Suprapubic skin (tissue), 4 donors: ENCODE measurements at regions not wholly inside any gene's neighbourhood (a gene's known extent, or its start where the extent isn't known, plus 50 kb on each side); places are given as distances from the start of the nearest gene placed in this dataset.

ENCODE experiments used
- DNase-seq, 2 donors: peaks; one replicate each; pipeline ENCODE4 v3.0.0-alpha.2; 2019; ENCODE audit warnings: low spot score in 2 of 2
- H3K27ac ChIP-seq: fragments of 200-600 bp; sonication (generic); one replicate; pipeline ENCODE4 v1.5.1; 2019
- H3K27me3 ChIP-seq: fragments of 200-600 bp; sonication (generic); one replicate; pipeline ENCODE4 v1.5.1; 2019
- H3K36me3 ChIP-seq: fragments of 200-600 bp; sonication (generic); one replicate; pipeline ENCODE4 v1.5.1; 2019
- H3K4me1 ChIP-seq: fragments of 200-600 bp; sonication (generic); one replicate; pipeline ENCODE4 v1.5.1; 2019
- H3K4me3 ChIP-seq: fragments of 200-600 bp; sonication (generic); one replicate; pipeline ENCODE4 v1.5.1; 2019; ENCODE audit warnings: mild to moderate bottlenecking
- H3K9me3 ChIP-seq: fragments of 200-600 bp; sonication (generic); one replicate; pipeline ENCODE4 v1.5.1; 2019
- EP300 ChIP-seq: sonication (generic); formaldehyde crosslinking; IDR thresholded peaks from one replicate; pipeline ENCODE4 v1.6.1; 2017; ENCODE audit warnings: antibody characterized with exemption
- POLR2A ChIP-seq, 2 donors: fragments of 450-650 bp; IDR thresholded peaks; one replicate each; pipeline ENCODE4 v1.6.1; 2017; ENCODE audit warnings: antibody characterized with exemption in 2 of 2, mild to moderate bottlenecking in 2 of 2, moderate library complexity in 2 of 2
- POLR2AphosphoS5 ChIP-seq, 3 donors: sonication (generic); formaldehyde crosslinking; IDR thresholded peaks; one replicate each; pipeline ENCODE4 v1.6.1; 2017; ENCODE audit warnings: antibody characterized with exemption in 3 of 3
- WGBS: methylation state at CpG from one replicate; pipeline ENCODE4 v1.1.5; 2018; 5-methylcytosine and 5-hydroxymethylcytosine counted together
- TF ChIP-seq, protein P1 (sequence below), 2 donors: fragments of 200-600 bp in 1 of 2; fragments of 450-650 bp in 1 of 2; sonication (generic) in 1 of 2; IDR thresholded peaks; one replicate each; pipeline ENCODE4 v1.5.1; 2016 to 2019; ENCODE audit warnings: antibody characterized with exemption in 2 of 2, mild to moderate bottlenecking in 1 of 2, moderate library complexity in 1 of 2

GRCh38 chr6:112710710-112711109 lies 363.6 kb downstream of the RFPL4B start:
- Histone ChIP-seq H3K27me3 (no peaks in the 10 kb centered on the region), H3K27ac (no peak overlapping the region), H3K4me3 (no peak overlapping the region), H3K4me1 (no peaks in the 10 kb centered on the region), H3K36me3 (no peaks in the 10 kb centered on the region), H3K9me3 (no peaks in the 10 kb centered on the region)
- no peak for DNase-seq
- WGBS = 74% methylated on average over 2 of the region's 2 CpGs
- TF ChIP-seq POLR2AphosphoS5 (IDR thresholded peaks at IDR 0.05) (no peak), POLR2A (IDR thresholded peaks at IDR 0.05) (no peak), EP300 (no peak)
- TF ChIP-seq, protein P1, sequence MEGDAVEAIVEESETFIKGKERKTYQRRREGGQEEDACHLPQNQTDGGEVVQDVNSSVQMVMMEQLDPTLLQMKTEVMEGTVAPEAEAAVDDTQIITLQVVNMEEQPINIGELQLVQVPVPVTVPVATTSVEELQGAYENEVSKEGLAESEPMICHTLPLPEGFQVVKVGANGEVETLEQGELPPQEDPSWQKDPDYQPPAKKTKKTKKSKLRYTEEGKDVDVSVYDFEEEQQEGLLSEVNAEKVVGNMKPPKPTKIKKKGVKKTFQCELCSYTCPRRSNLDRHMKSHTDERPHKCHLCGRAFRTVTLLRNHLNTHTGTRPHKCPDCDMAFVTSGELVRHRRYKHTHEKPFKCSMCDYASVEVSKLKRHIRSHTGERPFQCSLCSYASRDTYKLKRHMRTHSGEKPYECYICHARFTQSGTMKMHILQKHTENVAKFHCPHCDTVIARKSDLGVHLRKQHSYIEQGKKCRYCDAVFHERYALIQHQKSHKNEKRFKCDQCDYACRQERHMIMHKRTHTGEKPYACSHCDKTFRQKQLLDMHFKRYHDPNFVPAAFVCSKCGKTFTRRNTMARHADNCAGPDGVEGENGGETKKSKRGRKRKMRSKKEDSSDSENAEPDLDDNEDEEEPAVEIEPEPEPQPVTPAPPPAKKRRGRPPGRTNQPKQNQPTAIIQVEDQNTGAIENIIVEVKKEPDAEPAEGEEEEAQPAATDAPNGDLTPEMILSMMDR (IDR thresholded peaks at IDR 0.05) = no peak

DNA sequence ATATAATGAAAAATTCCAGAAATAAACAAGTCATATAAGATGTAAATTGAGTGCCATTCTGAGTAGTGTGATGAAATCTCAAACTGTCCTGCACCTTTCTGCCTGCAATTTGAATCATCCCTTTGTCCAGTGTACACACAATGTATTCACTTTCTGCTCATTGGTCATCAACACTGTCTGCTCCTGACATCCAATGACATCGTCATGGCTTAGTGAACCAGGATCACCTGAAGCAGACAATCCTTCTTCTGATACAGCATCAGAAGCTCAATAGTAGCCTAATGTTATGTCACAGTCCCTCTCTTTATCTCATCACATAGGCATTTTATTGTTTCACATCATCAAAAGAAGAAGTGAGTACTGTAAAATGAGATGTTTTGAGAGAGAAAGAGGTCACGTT lies 366.3 kb downstream of the RFPL4B start:
- TF ChIP-seq EP300 = no peak
- TF ChIP-seq, protein P1 (IDR thresholded peaks at IDR 0.05) = no peak
- no peak for TF ChIP-seq POLR2A (IDR thresholded peaks at IDR 0.05)
- no peak for TF ChIP-seq POLR2AphosphoS5 (IDR thresholded peaks at IDR 0.05)
- no peaks in the 10 kb centered on the region for H3K27me3 ChIP-seq
- H3K36me3 ChIP-seq = no peaks in the 10 kb centered on the region
- 91% methylated on average over 2 of the region's 2 CpGs for WGBS
- H3K9me3 ChIP-seq = no peaks in the 10 kb centered on the region
- no peak for DNase-seq
- H3K27ac ChIP-seq = no peak overlapping the region
- H3K4me3 ChIP-seq = no peak overlapping the region
- no peaks in the 10 kb centered on the region for H3K4me1 ChIP-seq

- Histone ChIP-seq H3K4me1 (no peaks in the 10 kb centered on the region), H3K36me3 (no peaks in the 10 kb centered on the region), H3K4me3 (no peak overlapping the region), H3K27me3 (no peaks in the 10 kb centered on the region), H3K27ac (no peak overlapping the region), H3K9me3 (no peaks in the 10 kb centered on the region)
- no peak for DNase-seq
- 77% methylated on average over 3 of the region's 3 CpGs for WGBS
- TF ChIP-seq, protein P1 (IDR thresholded peaks at IDR 0.05) = no peak
- TF ChIP-seq POLR2AphosphoS5 (IDR thresholded peaks at IDR 0.05) (no peak), EP300 (no peak), POLR2A (IDR thresholded peaks at IDR 0.05) (no peak)
Observed at GRCh38 chr6:112717401-112717800, 370.3 kb downstream of the RFPL4B start.

DNA sequence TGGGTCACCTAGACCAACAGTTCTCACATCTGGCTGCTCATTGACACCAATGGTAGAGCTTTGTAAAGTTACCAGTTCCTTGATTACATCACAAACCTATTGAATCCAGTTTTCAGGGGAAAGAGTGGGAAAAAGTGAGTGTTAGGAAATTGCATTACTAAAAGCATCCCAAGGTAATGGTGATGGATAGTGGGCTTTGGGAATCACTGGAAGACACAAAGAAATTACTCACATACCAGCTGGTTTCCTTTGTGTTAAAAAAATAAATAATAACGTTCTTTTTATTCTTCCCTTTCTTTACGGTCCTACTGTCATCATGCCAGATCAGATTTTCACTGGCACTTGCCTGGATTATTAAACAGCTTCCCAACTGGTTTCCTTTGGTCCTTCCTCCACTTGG lies 370.7 kb downstream of the RFPL4B start:
- DNase-seq = no peak
- H3K27ac ChIP-seq = no peak overlapping the region
- TF ChIP-seq POLR2AphosphoS5 (IDR thresholded peaks at IDR 0.05) = no peak
- no peaks in the 10 kb centered on the region for H3K36me3 ChIP-seq
- no peak overlapping the region for H3K4me3 ChIP-seq
- WGBS = 50% methylated on average over 2 of the region's 2 CpGs
- H3K4me1 ChIP-seq = no peaks in the 10 kb centered on the region
- H3K9me3 ChIP-seq = no peaks in the 10 kb centered on the region
- no peaks in the 10 kb centered on the region for H3K27me3 ChIP-seq

DNA sequence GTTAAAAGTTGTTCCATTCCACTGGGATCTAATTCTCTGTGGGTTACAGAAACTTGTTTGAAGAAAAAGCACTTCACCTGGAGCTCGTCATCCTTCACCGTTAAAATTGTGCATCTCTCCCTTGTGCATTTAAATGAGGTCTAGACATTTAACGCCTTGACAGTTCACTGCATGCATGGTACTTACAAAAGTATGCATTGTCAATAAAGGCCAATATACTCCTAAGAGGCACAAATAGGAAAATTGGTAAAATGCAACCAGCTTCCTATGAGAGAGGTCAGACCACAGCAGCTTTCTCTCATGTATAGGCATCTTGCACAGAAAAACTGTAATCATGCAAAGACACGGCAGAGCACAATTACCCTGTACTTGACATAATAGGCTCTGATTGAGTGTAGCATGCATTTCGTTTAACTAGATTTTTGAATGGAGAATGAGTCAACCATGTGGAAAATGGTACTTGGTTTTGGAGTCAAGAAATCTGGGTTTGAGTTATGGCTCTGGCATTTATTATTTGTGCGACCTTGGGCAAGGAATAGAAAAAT lies 378.5 kb downstream of the RFPL4B start:
- no peak overlapping the region for H3K27ac ChIP-seq
- no peaks in the 10 kb centered on the region for H3K36me3 ChIP-seq
- TF ChIP-seq, protein P1 (IDR thresholded peaks at IDR 0.05) = no peak
- TF ChIP-seq POLR2A (IDR thresholded peaks at IDR 0.05) (no peak), EP300 (no peak), POLR2AphosphoS5 (IDR thresholded peaks at IDR 0.05) (no peak)
- H3K9me3 ChIP-seq = no peaks in the 10 kb centered on the region
- 91% methylated on average over 6 of the region's 6 CpGs for WGBS
- DNase-seq = no peak
- H3K4me3 ChIP-seq = no peak overlapping the region
- H3K4me1 ChIP-seq = no peaks in the 10 kb centered on the region
- H3K27me3 ChIP-seq = no peaks in the 10 kb centered on the region

DNA sequence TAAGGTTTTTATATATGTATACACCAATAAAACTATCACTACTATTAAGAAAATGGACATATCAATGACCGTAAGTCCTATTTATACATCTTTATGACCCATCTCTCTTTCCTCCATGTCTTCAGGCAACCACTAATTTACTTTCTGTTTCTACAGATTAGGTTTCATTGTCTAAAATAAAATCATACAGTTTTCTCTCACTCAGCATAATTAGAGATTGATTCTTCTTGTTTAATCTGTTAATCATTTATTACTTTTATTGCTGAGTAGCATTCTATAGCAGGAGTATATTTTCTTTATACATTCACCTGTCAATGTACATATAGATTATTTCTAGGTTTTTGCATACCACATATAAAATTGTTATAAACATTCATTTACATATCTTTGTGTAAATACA lies 388.0 kb downstream of the RFPL4B start:
- Histone ChIP-seq H3K27ac (no peak overlapping the region), H3K4me3 (no peak overlapping the region), H3K36me3 (no peaks in the 10 kb centered on the region), H3K4me1 (no peaks in the 10 kb centered on the region), H3K27me3 (no peaks in the 10 kb centered on the region), H3K9me3 (no peaks in the 10 kb centered on the region)
- no peak for DNase-seq
- WGBS = 98% methylated on average over 1 of the region's 1 CpG
- no peak for TF ChIP-seq POLR2A (IDR thresholded peaks at IDR 0.05)
- TF ChIP-seq, protein P1 (IDR thresholded peaks at IDR 0.05) = no peak
- TF ChIP-seq POLR2AphosphoS5 (IDR thresholded peaks at IDR 0.05) = no peak
- no peak for TF ChIP-seq EP300
